ENCODE measurements at regions not wholly inside any gene's neighbourhood (a gene's known extent, or its start where the extent isn't known, plus 50 kb on each side); places are given as distances from the start of the nearest gene placed in this dataset.

DNA sequence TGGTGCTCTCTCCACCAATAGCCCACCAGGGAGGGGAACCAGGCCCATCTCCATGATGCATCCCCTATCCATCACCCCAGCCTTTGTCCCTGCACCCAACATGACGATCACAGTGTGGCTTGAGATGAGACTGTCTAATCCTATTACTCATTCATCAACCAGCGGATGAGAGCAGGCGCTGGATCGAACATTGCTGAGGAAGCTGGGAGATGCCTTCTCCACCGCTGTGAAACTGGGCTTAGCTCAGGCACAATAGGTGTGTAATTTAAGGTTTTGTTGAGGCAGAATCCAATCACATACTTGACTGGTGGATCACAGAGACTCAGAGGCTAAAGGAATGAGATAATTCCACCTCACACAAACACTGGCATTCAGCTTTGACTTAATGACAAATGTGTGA lies 64.6 kb upstream of the IRX3 start:
- DNase-seq = no peak

DNA sequence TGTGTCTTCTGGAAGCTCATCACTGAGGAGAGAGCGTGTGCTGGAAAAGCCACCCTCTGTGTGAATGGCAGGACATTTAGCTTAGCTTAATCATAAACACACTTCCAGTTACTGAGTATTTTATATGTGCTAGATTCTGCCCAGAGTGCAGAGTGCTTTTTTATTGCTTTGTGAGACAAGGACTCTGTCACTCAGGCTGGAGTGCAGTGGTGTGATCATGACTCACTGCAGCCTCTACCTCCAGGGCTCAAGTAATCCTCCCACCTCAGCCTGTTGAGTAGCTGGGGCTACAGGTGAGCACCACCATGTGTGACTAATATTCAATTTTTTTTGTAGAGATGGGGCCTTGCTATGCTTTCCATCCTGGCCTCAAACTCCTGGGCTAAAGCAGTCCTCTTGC lies 61.4 kb upstream of the IRX3 start:
- DNase-seq = no peak

GRCh38 chr16:54346041-54346440 lies 59.5 kb upstream of the IRX3 start:
- DNase-seq = no peak

DNA sequence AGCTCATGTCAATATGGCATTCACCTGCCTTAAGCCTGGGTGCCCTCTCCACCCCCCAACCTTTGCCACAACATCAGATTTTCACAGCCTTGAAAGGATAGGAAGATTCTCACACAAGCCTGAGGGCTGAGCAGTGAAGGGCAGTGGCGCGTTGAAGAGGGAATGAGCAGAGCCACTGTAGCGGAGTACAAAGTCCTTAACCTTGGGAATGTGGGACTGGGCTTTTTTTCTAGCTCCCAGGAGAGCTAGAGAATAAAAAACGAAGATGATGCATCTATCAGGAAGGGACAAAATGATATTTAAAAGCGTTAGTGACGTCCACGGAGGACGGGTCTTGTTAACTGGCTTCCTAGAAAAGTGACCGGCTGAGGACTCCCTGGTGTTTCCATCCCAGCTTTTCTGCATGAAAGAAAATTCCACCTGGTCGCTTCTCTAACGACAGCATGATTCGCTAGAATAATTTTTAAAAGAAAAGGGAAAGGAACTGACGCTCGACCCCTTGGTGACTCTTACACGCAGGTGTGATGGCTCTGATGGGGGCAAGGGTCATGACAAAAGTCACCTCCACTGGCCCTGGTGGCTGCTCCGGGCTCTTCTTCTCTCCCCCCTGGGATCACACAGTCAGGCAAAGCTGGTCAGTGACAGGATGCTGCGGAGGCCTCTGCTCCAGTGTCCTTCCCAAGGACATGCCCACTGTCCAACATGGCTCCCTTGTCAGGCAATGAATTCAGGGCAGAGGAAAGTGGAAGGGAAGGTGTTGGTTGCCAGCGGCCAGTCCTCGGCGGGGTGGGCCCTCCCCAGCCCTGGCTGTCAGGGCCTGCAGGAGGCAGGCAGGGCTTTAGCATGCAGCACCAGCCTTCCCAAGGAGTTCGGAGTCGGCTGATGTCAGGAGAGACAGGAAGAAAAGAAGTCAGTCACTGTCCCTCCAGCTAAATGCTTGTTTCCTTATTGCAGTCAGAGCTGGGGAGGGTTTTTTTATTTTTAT lies 58.4 kb upstream of the IRX3 start:
- no peak for DNase-seq

DNA sequence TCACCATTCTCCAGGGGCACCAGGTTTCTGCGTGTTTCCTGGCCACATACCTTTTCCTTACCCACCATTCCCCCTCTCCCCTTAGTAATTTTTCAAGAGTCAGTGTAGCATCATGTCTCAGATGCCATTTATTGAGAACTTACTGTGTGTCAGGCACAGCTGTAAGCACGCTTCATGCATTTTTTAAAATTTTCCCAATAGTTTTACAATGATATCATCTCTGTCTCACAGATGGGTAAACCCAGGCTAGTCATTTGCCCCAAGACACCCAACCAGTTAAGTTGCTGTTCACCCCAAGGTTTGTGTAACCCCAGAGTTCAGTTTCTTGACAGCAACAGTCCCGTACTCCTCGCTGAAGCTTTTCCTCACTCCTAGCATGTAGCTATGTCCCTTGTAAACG lies 56.4 kb upstream of the IRX3 start:
- no peak for DNase-seq

DNA sequence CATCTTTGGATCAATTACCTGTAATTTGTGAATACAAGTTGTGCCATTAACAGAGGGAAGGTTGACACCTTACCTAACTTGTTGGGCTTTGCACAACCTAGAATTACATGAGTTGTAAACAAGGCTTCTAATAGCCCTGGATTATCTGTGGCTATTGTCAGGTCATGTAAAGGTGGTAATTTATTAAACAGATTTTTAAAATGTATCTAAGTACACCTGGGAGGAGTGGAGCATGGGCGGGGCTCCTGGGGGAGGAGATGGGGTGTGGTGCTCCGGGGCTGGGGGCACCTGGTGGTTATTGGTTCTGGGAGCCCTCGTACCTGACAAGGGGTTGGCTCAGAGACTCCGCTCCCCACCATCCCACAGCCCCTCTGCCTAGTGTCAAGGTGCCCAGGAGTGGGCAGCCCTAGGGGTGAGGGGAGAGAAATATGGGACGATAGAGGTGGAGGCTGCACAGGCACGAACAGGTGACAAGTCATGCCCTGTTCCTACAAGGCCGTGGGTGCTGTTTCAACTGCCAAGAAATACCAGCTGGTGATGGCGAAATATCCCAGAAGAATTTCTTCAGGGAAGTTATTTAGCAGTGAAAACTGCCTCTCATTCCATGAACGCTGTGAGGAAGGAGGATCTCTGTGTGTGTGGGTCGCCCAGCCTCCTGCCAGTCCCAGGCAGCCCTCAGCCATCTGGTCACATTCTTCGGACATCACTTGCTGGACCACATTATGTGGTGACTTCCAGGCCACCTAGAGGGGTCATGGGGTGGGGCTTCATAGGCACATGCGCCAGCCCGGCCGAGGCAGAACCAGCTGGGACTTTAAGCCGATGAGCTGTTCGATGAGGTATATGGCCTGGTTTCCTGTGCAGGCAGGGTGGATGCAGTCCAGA lies 55.5 kb upstream of the IRX3 start:
- DNase-seq = peak in 1 of 2 donors; percentile 3

- DNase-seq = no peak
Observed at GRCh38 chr16:54340531-54340930, 53.9 kb upstream of the IRX3 start.

DNA sequence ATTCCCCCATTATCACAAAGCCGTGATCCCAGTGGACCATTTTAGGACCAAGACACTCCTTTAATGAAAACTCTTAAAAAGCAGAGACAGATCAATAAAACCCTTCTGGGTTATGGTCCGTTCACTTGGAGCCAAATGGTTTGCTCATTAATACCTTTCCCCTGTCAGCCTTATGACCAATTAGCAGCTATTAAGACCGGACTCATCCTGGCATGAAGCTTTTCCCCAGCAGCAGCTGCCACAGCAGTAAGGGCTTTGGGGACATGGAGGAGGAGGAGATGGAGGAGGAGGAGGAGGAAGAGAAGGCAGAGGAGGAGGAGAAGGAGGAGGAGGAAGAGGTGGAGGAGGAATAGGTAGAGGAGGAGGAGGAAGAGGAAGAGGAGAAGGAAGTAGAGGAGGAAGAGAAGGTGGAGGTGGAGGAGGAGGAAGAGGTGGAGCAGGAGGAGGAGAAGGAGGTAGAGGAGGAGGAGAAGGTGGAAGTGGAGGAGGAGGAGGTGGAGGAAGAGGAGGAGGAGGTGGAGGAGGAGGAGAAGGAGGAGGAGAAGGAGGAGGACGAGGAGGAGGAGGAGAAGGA lies 50.1 kb upstream of the IRX3 start:
- no peak for DNase-seq
